H9 (cell line): ENCODE measurements at regions not wholly inside any gene's neighbourhood (a gene's known extent, or its start where the extent isn't known, plus 50 kb on each side); places are given as distances from the start of the nearest gene placed in this dataset.

ENCODE experiments used
- DNase-seq: peaks from one replicate; pipeline ENCODE4 v3.0.0-alpha.2; 2017
- H2AFZ ChIP-seq: one replicate; pipeline ENCODE4 v1.6.1; 2013; ENCODE audit warnings: mild to moderate bottlenecking, low read length, control low read depth, moderate library complexity
- H2AK5ac ChIP-seq: 2 replicates; pipeline ENCODE4 v1.6.1; 2013; ENCODE audit warnings: low read length, control low read depth, mixed read lengths; ENCODE audit not compliant: insufficient read length
- H2BK120ac ChIP-seq: one replicate; pipeline ENCODE4 v1.6.1; 2013; ENCODE audit warnings: low read depth, mild to moderate bottlenecking, low read length, control low read depth, inconsistent platforms; ENCODE audit not compliant: poor library complexity, severe bottlenecking
- H2BK12ac ChIP-seq: 2 replicates; pipeline ENCODE4 v1.6.1; 2013; ENCODE audit warnings: low read length, control low read depth, mixed read lengths, low read depth; ENCODE audit not compliant: insufficient read length
- H2BK15ac ChIP-seq: 2 replicates; pipeline ENCODE4 v1.6.1; 2013; ENCODE audit warnings: low read depth, low read length, control low read depth
- H2BK20ac ChIP-seq: one replicate; pipeline ENCODE4 v1.6.1; 2013; ENCODE audit warnings: low read depth, mild to moderate bottlenecking, low read length, control low read depth, inconsistent platforms; ENCODE audit not compliant: poor library complexity, severe bottlenecking
- H2BK5ac ChIP-seq: 2 replicates; pipeline ENCODE4 v1.6.1; 2013; ENCODE audit warnings: low read length, control low read depth, mixed read lengths; ENCODE audit not compliant: insufficient read length
- H3K14ac ChIP-seq: 2 replicates; pipeline ENCODE4 v1.6.1; 2013; ENCODE audit warnings: low read length, control low read depth; ENCODE audit not compliant: insufficient read depth
- H3K18ac ChIP-seq: 2 replicates; pipeline ENCODE4 v1.6.1; 2013; ENCODE audit warnings: low read depth, mild to moderate bottlenecking, mixed read lengths, low read length, control low read depth; ENCODE audit not compliant: insufficient read length
- H3K23ac ChIP-seq: 2 replicates; pipeline ENCODE4 v1.6.1; 2013; ENCODE audit warnings: low read length, control low read depth, mixed read lengths, low read depth; ENCODE audit not compliant: insufficient read length
- H3K23me2 ChIP-seq: 2 replicates; pipeline ENCODE4 v1.6.1; 2013; ENCODE audit warnings: low read depth, mild to moderate bottlenecking, mixed read lengths, low read length, control low read depth; ENCODE audit not compliant: insufficient read length, poor library complexity, severe bottlenecking
- H3K27ac ChIP-seq: 2 replicates; pipeline ENCODE4 v1.5.1; 2013; ENCODE audit warnings: low read length, control low read depth, mixed read lengths, low read depth; ENCODE audit not compliant: insufficient read length
- H3K27me3 ChIP-seq: 2 replicates; pipeline ENCODE4 v1.6.1; 2013; ENCODE audit warnings: low read length, control low read depth, inconsistent platforms; ENCODE audit not compliant: insufficient read depth
- H3K4ac ChIP-seq: 2 replicates; pipeline ENCODE4 v1.6.1; 2013; ENCODE audit warnings: low read depth, mild to moderate bottlenecking, control low read depth, inconsistent platforms, low read length, moderate library complexity
- H3K4me1 ChIP-seq: 2 replicates; pipeline ENCODE4 v1.6.1; 2013; ENCODE audit warnings: low read length, control low read depth, inconsistent platforms; ENCODE audit not compliant: insufficient read depth
- H3K4me2 ChIP-seq: 2 replicates; pipeline ENCODE4 v1.6.1; 2013; ENCODE audit warnings: low read length, control low read depth, mixed read lengths; ENCODE audit not compliant: insufficient read length, insufficient read depth
- H3K56ac ChIP-seq: 2 replicates; pipeline ENCODE4 v1.6.1; 2013; ENCODE audit warnings: low read depth, mild to moderate bottlenecking, mixed read lengths, low read length, control low read depth; ENCODE audit not compliant: insufficient read length
- H3K79me1 ChIP-seq: 2 replicates; pipeline ENCODE4 v1.6.1; 2013; ENCODE audit warnings: low read depth, mild to moderate bottlenecking, moderate library complexity, low read length, control low read depth, inconsistent platforms; ENCODE audit not compliant: insufficient read depth, poor library complexity, severe bottlenecking
- H3K79me2 ChIP-seq: 2 replicates; pipeline ENCODE4 v1.6.1; 2013; ENCODE audit warnings: low read length, control low read depth, inconsistent platforms; ENCODE audit not compliant: insufficient read depth
- H3K9ac ChIP-seq: 2 replicates; pipeline ENCODE4 v1.6.1; 2013; ENCODE audit warnings: low read length, control low read depth, mixed read lengths; ENCODE audit not compliant: insufficient read length; ENCODE audit errors: extremely low read depth
- H3K9me3 ChIP-seq: one replicate; pipeline ENCODE4 v1.6.1; 2013; ENCODE audit warnings: low read depth, low read length, inconsistent platforms; ENCODE audit not compliant: control insufficient read depth
- H3T11ph ChIP-seq: one replicate; pipeline ENCODE4 v1.6.1; 2013; ENCODE audit warnings: mild to moderate bottlenecking, low read length, control low read depth, inconsistent platforms
- H4K20me1 ChIP-seq: one replicate; pipeline ENCODE4 v1.6.1; 2013; ENCODE audit not compliant: control insufficient read depth, insufficient read length, insufficient read depth
- H4K5ac ChIP-seq: 2 replicates; pipeline ENCODE4 v1.6.1; 2013; ENCODE audit warnings: low read depth, mild to moderate bottlenecking, mixed read lengths, low read length, control low read depth; ENCODE audit not compliant: insufficient read length
- H4K8ac ChIP-seq: replicated peaks from 2 replicates; pipeline ENCODE4 v1.6.1; 2013; ENCODE audit warnings: low read length, control low read depth, mixed read lengths, low read depth; ENCODE audit not compliant: insufficient read length
- H4K91ac ChIP-seq: 2 replicates; pipeline ENCODE4 v1.6.1; 2013; ENCODE audit warnings: low read depth, mild to moderate bottlenecking, moderate library complexity, mixed read lengths, low read length, control low read depth; ENCODE audit not compliant: insufficient read length
- H3K27ac Mint-ChIP-seq, 3 experiments: 2 replicates in 2 of 3; 3 replicates in 1 of 3; pipeline ENCODE4 v1.8.0; 2020 to 2021; ENCODE audit warnings: mixed read lengths in 3 of 3, mild to moderate bottlenecking in 1 of 3, moderate library complexity in 1 of 3
- H3K27me3 Mint-ChIP-seq: 2 replicates; pipeline ENCODE4 v1.8.0; 2021; ENCODE audit warnings: low read depth, mild to moderate bottlenecking, moderate library complexity, mixed read lengths
- H3K36me3 Mint-ChIP-seq, 3 experiments: 2 replicates in 2 of 3; 3 replicates in 1 of 3; pipeline ENCODE4 v1.8.0; 2020 to 2021; ENCODE audit warnings: low read depth in 3 of 3, mixed read lengths in 3 of 3; ENCODE audit not compliant: insufficient read depth in 1 of 3
- H3K4me1 Mint-ChIP-seq, 2 experiments: 2 replicates each; pipeline ENCODE4 v1.8.0; 2020; ENCODE audit warnings: mixed read lengths in 2 of 2
- H3K4me3 Mint-ChIP-seq, 2 experiments: 2 replicates in 1 of 2; 3 replicates in 1 of 2; pipeline ENCODE4 v1.8.0; 2020 to 2021; ENCODE audit warnings: mild to moderate bottlenecking in 2 of 2, mixed read lengths in 2 of 2, moderate library complexity in 1 of 2
- H3K9me3 Mint-ChIP-seq, 2 experiments: 2 replicates in 1 of 2; 3 replicates in 1 of 2; pipeline ENCODE4 v1.8.0; 2020; ENCODE audit warnings: mild to moderate bottlenecking in 2 of 2, mixed read lengths in 2 of 2, moderate library complexity in 1 of 2
- CTCF ChIP-seq: fragments of 200-600 bp; sonication (generic); conservative IDR thresholded peaks from 3 replicates; pipeline ENCODE4 v1.8.0; 2021; ENCODE audit warnings: antibody characterized with exemption, mild to moderate bottlenecking
- WGBS: extraction: QIAGEN DNeasy Blood & Tissue Kit; methylation state at CpG from one replicate; pipeline ENCODE4 v1.1.7; 2013; ENCODE audit warnings: missing lambda C conversion rate, low lambda C conversion rate, mixed read lengths; ENCODE audit not compliant: insufficient read length; ENCODE audit errors: extremely low coverage; 5-methylcytosine and 5-hydroxymethylcytosine counted together

- H3K9ac ChIP-seq: no peak overlapping the region
- H3K27me3 ChIP-seq: no peaks in the 10 kb centered on the region
- H3T11ph ChIP-seq: no peak overlapping the region
- H4K91ac ChIP-seq: no peak overlapping the region
- no peak overlapping the region for H3K56ac ChIP-seq
- Mint-ChIP-seq H3K9me3 (no peaks in the 10 kb centered on the region), H3K27ac (no peak overlapping the region), H3K4me1 (no peaks in the 10 kb centered on the region), H3K27me3 (no peaks in the 10 kb centered on the region), H3K4me3 (no peak overlapping the region), H3K36me3 (no peaks in the 10 kb centered on the region)
- H3K4me2 ChIP-seq: no peak overlapping the region
- no peak overlapping the region for H2BK12ac ChIP-seq
- no peak overlapping the region for H2BK120ac ChIP-seq
- H3K4ac ChIP-seq: no peak overlapping the region
- no peak overlapping the region for H3K27ac ChIP-seq
- H4K5ac ChIP-seq: no peak overlapping the region
- no CpG with 5 or more reads among the region's 2 CpGs for WGBS
- no peaks in the 10 kb centered on the region for H3K9me3 ChIP-seq
- H3K14ac ChIP-seq: no peak overlapping the region
- no peak overlapping the region for H2AK5ac ChIP-seq
- no peaks in the 10 kb centered on the region for H3K4me1 ChIP-seq
- no peaks in the 10 kb centered on the region for H4K20me1 ChIP-seq
- H3K23ac ChIP-seq: no peak overlapping the region
- H3K23me2 ChIP-seq: no peaks in the 10 kb centered on the region
- H2BK15ac ChIP-seq: no peak overlapping the region
- no peak overlapping the region for H2BK5ac ChIP-seq
- no peak overlapping the region for H4K8ac ChIP-seq
- no peaks in the 10 kb centered on the region for H3K79me1 ChIP-seq
- no peak overlapping the region for H2BK20ac ChIP-seq
- H2AFZ ChIP-seq: no peak overlapping the region
- no peak for TF ChIP-seq CTCF
- DNase-seq: no peak
- H3K18ac ChIP-seq: no peak overlapping the region
- no peaks in the 10 kb centered on the region for H3K79me2 ChIP-seq
These were observed 66.4 kb upstream of the PCDH9 start for GRCh38 chr13:67296511-67296910.
